Activated naive CD8-positive, alpha-beta T cell treated with anti-CD3 and anti-CD28 coated beads, Interleukin-2, amount 10 ng/mL, durations not matched to agents 7 days and 5 days (primary cell): ENCODE measurements at regions not wholly inside any gene's neighbourhood (a gene's known extent, or its start where the extent isn't known, plus 50 kb on each side); places are given as distances from the start of the nearest gene placed in this dataset.

ENCODE experiments used
- ATAC-seq: fragments of 150-1000 bp; cut with Tn5 transposase; one replicate; pipeline ENCODE4 v1.10.0; 2021; ENCODE audit warnings: low read depth, moderate library complexity
- POLR2A ChIA-PET: fragments of 350-600 bp; sonication (Branson Sonifier 250); formaldehyde crosslinking; loops from one replicate; lab custom pipeline; 2021; ENCODE audit warnings: antibody characterized with exemption; lab: Charles Lee
- DNase-seq: peaks from one replicate; pipeline ENCODE4 v3.0.0; 2021
- H3K27ac Mint-ChIP-seq: one replicate; pipeline ENCODE4 v1.8.0; 2022; ENCODE audit warnings: mild to moderate bottlenecking, mixed read lengths
- H3K27me3 Mint-ChIP-seq: one replicate; pipeline ENCODE4 v1.8.0; 2022; ENCODE audit warnings: mild to moderate bottlenecking, moderate library complexity, mixed read lengths
- H3K36me3 Mint-ChIP-seq: one replicate; pipeline ENCODE4 v1.8.0; 2021; ENCODE audit warnings: mild to moderate bottlenecking, mixed read lengths
- H3K4me1 Mint-ChIP-seq: one replicate; pipeline ENCODE4 v1.8.0; 2021; ENCODE audit warnings: mixed read lengths
- H3K4me3 Mint-ChIP-seq: one replicate; pipeline ENCODE4 v1.8.0; 2022; ENCODE audit warnings: mild to moderate bottlenecking, moderate library complexity, mixed read lengths
- H3K9me3 Mint-ChIP-seq: one replicate; pipeline ENCODE4 v1.8.0; 2021; ENCODE audit warnings: mixed read lengths

DNA sequence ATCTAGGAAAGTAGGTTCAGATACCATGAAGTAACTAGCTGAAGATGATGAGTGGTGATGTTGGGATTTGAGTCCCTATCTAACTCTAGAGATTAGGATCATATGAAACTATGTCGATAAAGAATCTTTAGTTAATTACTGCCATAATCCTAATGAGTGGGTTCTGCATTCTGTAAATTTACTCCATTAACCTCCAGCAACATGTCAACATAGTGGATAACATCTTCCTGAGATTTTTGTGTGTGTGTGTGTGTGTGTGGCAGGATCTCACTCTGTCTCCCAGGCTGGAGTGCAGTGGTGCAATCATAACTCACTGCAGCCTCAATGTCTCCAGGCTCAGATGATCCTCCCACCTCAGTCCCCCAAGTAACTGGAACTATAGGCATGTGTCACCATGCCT is 272.9 kb upstream of the DPH6 start:
- no peaks in the 10 kb centered on the region for H3K4me1 Mint-ChIP-seq
- ATAC-seq (no peak), DNase-seq (no peak)
- no peak overlapping the region for H3K4me3 Mint-ChIP-seq
- no peaks in the 10 kb centered on the region for H3K9me3 Mint-ChIP-seq
- H3K27me3 Mint-ChIP-seq: peaks cover 1% of the 10 kb centered on the region
- POLR2A ChIA-PET: no interaction called here
- no peaks in the 10 kb centered on the region for H3K36me3 Mint-ChIP-seq
- no peak overlapping the region for H3K27ac Mint-ChIP-seq

DNA sequence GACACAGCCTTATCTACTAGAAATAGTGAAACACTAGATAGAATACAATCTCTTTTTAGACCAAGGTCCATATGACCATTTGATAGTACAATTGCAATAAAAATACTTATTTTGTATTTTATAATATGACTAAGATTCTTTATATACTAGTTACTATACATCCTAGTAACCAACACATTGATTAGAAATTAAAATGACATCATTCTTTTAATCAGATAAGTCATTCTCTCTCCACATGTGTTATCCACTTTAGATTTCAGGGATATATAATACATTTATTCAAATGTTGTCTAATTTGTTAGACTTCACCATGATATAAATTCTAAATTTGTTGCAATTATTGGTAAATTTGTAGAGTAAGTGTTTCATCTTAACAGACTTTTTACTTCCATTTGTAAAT is 276.2 kb upstream of the DPH6 start:
- no peaks in the 10 kb centered on the region for H3K27me3 Mint-ChIP-seq
- POLR2A ChIA-PET: no interaction called here
- H3K36me3 Mint-ChIP-seq: no peaks in the 10 kb centered on the region

DNA sequence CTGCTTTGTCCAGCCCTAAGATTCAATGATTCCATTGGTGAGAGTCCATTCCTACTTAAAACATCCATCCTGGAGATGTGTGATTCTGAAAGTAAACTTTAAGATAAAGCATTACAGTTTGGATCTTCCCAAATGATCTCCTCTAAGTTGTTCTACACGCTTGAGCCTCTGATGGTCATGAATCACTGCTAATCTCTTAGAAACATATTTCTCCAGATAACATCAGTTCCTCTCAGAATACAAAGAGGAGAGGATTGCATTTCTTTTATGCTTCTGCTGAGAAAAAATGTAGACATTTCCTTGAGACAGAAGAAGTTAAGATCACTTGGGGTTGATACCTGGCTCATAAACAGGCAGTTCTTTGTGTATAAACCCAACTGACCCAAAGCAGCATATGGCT is 281.2 kb upstream of the DPH6 start:
- ATAC-seq (no peak), DNase-seq (no peak)
- POLR2A ChIA-PET: no interaction called here
- H3K4me3 Mint-ChIP-seq: no peak overlapping the region
- H3K4me1 Mint-ChIP-seq: no peaks in the 10 kb centered on the region
- H3K36me3 Mint-ChIP-seq: no peaks in the 10 kb centered on the region
- H3K9me3 Mint-ChIP-seq: peaks cover 4% of the 10 kb centered on the region
- H3K27ac Mint-ChIP-seq: no peak overlapping the region
- no peaks in the 10 kb centered on the region for H3K27me3 Mint-ChIP-seq

More for the DNA sequence above, 276.2 kb upstream of the DPH6 start:
- H3K9me3 Mint-ChIP-seq: no peaks in the 10 kb centered on the region
- ATAC-seq (no peak), DNase-seq (no peak)
- no peak overlapping the region for H3K4me3 Mint-ChIP-seq
- H3K4me1 Mint-ChIP-seq: no peaks in the 10 kb centered on the region
- H3K27ac Mint-ChIP-seq: no peak overlapping the region

DNA sequence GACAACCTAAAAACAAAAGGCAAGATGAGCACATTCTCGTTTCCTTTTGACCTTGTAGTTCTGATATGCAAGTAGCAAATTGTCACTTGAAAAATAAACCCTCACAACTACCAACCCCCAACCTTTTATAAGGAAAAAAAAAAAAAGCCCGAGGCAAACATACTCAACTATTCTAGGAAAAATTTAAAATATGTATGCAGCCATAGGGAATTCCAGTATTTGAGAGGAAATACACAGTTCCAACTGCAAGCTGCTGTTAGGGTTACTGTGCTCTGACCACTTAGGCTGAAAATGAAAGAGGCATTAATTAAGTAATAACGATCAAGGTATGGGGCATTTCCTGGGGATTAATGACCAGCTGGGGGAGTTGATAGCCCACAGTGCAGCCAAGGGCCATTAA is 281.9 kb upstream of the DPH6 start:
- Mint-ChIP-seq H3K36me3 (no peaks in the 10 kb centered on the region), H3K4me3 (no peak overlapping the region), H3K27me3 (no peaks in the 10 kb centered on the region), H3K27ac (no peak overlapping the region), H3K9me3 (peaks cover 4% of the 10 kb centered on the region), H3K4me1 (no peaks in the 10 kb centered on the region)
- POLR2A ChIA-PET: no interaction called here
- ATAC-seq (no peak), DNase-seq (no peak)

DNA sequence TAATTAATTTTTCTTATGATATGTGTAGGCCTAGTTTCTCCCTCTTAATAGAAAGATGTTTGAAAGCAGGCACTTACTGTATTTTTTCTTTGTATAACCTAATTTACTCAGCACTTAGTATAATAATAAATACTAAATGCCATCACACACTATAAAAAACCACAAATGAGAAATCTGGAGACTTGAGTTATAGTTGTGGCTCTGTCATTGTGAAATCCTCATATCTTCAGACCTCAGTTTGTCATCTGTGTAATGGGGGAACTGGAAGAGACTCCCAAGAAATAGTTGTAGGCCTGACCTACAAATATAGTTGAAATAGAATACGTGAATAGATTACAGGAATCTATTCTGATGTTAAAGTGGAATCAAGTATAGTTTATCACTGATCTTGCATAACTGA is 287.6 kb upstream of the DPH6 start:
- no peaks in the 10 kb centered on the region for H3K36me3 Mint-ChIP-seq
- no peaks in the 10 kb centered on the region for H3K27me3 Mint-ChIP-seq
- no peaks in the 10 kb centered on the region for H3K9me3 Mint-ChIP-seq
- ATAC-seq (no peak), DNase-seq (no peak)
- no peaks in the 10 kb centered on the region for H3K4me1 Mint-ChIP-seq
- no peak overlapping the region for H3K4me3 Mint-ChIP-seq
- POLR2A ChIA-PET: no interaction called here
- no peak overlapping the region for H3K27ac Mint-ChIP-seq

DNA sequence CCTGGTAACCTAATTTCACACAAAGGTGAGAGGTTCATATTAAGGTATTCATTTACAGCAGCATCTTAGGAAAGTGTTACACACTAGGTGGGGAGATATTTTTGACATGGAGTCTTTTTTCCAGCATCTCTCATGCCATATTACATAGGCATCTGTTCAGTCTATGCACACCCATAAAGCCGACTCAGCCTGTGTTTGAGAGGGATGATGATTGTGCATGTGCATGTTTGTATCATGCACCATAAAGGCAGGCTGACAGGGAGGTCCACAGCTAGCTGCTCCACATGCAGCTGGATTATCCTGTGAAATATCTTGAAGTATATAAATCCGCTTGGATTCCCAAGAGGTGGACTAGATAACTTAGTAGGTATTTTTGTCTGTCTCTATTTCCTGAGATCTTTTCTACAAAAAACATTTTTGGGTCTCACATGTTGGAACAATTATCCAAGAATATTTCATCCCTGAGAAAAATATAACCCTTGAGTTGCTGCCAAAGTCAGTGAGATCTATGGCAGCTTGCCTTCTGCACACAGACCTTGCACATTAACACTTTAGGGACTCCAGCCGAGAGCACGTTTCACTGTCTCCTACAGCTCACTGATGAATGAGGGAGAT is 288.4 kb upstream of the DPH6 start:
- DNase-seq (no peak), ATAC-seq (no peak)
- no peaks in the 10 kb centered on the region for H3K4me1 Mint-ChIP-seq

DNA sequence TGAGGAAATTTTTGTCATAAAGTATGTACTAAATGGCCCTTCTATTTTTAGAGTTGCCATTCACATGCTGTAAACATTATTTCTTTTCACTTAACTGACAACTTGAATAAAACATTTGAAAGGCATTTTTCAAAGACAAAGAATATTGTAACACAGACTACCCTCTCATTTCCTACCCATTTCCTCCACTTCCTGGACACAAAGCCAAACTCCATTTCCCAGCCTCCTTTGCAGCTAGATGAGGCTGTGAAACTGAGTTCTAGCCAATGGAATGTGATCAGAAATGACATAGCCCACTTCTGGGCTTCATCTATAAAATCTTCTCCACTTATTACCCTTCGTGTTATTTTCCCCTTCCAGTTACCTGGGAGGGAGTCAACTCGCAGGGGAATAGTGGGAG is 288.9 kb upstream of the DPH6 start:
- Mint-ChIP-seq H3K9me3 (no peaks in the 10 kb centered on the region), H3K36me3 (no peaks in the 10 kb centered on the region), H3K4me1 (no peaks in the 10 kb centered on the region), H3K27me3 (peaks cover 2% of the 10 kb centered on the region), H3K4me3 (no peak overlapping the region), H3K27ac (no peak overlapping the region)
- ATAC-seq: no peak
- DNase-seq: no peak
- POLR2A ChIA-PET: no interaction called here

More for the DNA sequence above, 288.4 kb upstream of the DPH6 start:
- Mint-ChIP-seq H3K27ac (no peak overlapping the region), H3K9me3 (no peaks in the 10 kb centered on the region), H3K36me3 (no peaks in the 10 kb centered on the region), H3K27me3 (peaks cover 2% of the 10 kb centered on the region), H3K4me3 (no peak overlapping the region)
- POLR2A ChIA-PET: no interaction called here

DNA sequence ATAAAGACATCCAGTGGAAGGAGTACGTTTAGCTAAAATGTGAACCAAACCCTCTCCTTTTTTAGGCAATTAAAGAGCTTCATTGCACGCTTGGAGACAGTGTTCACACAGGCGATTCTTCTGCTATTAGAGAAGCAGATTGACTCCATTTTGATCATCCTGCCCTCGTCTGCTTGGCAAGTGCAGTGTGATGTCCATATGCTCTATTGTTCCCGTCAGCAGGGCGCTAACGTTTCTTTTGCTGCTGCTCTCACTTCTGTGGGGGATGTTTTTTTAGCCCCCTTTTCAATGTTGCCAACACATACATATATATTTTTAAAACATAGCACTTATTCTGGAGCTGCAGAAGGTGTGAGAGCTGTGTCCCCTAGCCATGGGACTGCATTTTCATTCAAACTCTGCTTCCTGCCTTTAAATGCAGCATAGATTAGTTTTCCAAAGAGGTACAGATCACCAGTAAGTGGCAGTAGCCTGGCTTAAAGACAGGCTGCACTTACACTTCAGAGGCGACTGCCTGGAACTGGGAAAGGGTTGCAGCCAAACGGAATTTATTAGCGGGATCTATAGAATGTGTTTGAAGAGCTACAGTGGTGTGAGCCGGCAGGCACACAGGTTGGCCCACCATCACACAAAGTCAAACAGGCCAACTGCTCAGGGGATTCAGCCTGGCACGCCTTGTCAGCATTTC is 292.6 kb upstream of the DPH6 start:
- peaks cover 2% of the 10 kb centered on the region for H3K27me3 Mint-ChIP-seq
- H3K27ac Mint-ChIP-seq: no peak overlapping the region
- H3K4me1 Mint-ChIP-seq: no peaks in the 10 kb centered on the region
- H3K36me3 Mint-ChIP-seq: no peaks in the 10 kb centered on the region
- POLR2A ChIA-PET: no interaction called here
- ATAC-seq (no peak), DNase-seq (no peak)
- H3K9me3 Mint-ChIP-seq: no peaks in the 10 kb centered on the region
- no peak overlapping the region for H3K4me3 Mint-ChIP-seq

DNA sequence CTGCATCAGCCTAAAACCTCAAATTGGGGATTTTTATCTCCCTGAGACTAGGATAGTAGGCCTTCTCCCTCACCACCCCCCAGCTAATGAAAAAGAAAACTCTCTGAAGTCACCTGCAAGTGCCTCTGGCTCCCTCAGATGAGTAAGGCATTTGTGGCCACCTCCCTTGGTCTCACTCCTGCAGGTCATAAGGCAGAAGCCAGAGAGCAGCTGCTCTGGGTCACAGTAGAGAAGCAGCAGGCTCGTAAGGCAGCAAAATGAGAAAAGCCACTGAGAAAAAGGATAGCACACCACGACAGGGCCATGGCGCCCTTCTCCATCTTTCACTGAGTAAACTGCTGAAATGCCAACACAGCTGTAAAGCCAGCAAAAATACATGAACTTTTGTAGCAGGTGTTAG is 296.7 kb upstream of the DPH6 start:
- ATAC-seq (no peak), DNase-seq (no peak)
- H3K36me3 Mint-ChIP-seq: no peaks in the 10 kb centered on the region
- H3K4me1 Mint-ChIP-seq: no peaks in the 10 kb centered on the region
- H3K4me3 Mint-ChIP-seq: no peak overlapping the region
- no peak overlapping the region for H3K27ac Mint-ChIP-seq
- POLR2A ChIA-PET: no interaction called here
- peaks cover 2% of the 10 kb centered on the region for H3K27me3 Mint-ChIP-seq
- no peaks in the 10 kb centered on the region for H3K9me3 Mint-ChIP-seq

DNA sequence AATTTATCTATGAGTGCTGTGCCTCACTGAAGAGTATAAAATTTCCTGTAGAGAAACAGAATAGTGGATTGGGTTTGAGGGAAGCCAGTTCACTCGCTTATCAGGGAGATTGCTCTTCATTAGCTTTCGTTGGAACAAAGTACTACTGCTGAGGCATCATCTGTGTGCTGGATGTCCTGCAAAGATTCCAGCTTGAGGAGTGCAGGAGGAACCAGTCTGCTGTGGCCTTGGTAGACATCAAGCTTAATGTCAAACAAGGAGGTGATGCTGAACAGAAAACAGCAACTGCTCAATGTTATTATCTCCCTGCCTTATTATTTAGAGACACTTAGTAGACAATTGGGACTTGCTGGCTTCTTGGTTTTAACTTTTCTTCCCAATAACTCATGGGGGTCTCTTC is 297.5 kb upstream of the DPH6 start:
- Mint-ChIP-seq H3K27ac (no peak overlapping the region), H3K27me3 (peaks cover 2% of the 10 kb centered on the region), H3K36me3 (no peaks in the 10 kb centered on the region), H3K9me3 (no peaks in the 10 kb centered on the region), H3K4me1 (no peaks in the 10 kb centered on the region), H3K4me3 (no peak overlapping the region)
- no peak for ATAC-seq
- POLR2A ChIA-PET: no interaction called here
- DNase-seq: no peak

DNA sequence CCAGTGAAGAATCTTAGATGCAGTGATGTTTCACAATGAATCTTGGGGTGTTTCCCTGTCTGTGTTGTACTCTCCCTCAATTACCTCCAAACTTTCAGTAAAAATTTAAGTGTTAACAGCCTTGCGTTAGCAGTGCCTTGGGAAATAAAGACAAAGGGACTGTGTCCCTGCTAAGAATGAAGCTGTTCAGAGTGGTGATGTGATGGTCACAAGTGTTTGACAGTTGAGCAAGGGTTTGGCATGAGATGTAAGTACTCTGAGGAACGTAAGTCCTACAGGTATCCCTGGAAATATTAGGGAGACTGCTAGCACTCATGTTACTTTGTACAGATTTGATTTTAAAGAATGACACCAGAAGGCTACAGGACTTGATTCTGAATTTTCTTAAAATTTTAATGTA is 304.3 kb upstream of the DPH6 start:
- no peaks in the 10 kb centered on the region for H3K36me3 Mint-ChIP-seq
- no peak overlapping the region for H3K27ac Mint-ChIP-seq
- ATAC-seq: no peak
- H3K4me1 Mint-ChIP-seq: no peaks in the 10 kb centered on the region
- DNase-seq: no peak
- H3K27me3 Mint-ChIP-seq: no peaks in the 10 kb centered on the region
- H3K4me3 Mint-ChIP-seq: no peak overlapping the region
- H3K9me3 Mint-ChIP-seq: no peaks in the 10 kb centered on the region
- POLR2A ChIA-PET: no interaction called here

DNA sequence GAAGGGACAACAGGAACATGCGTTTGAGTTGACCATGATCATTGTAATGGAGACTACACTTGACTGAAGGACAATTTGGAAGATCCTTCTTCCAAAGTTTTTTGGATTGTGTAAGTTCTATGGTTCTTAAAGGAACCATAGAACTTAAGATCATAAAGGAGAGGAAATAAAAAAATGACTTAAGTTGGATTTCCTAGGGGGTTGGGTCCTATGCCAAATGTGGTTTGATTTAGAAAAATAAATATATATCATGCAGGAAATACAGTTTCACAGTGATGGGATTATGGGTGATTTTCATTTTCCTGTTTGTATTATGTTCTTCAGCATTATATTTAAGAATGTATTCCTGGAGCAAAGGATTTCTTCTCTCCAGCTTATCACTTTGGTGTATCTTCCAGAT is 305.5 kb upstream of the DPH6 start:
- POLR2A ChIA-PET: no interaction called here
- Mint-ChIP-seq H3K27ac (no peak overlapping the region), H3K4me1 (no peaks in the 10 kb centered on the region), H3K36me3 (no peaks in the 10 kb centered on the region), H3K9me3 (no peaks in the 10 kb centered on the region), H3K4me3 (no peak overlapping the region), H3K27me3 (no peaks in the 10 kb centered on the region)
- no peak for DNase-seq
- no peak for ATAC-seq

DNA sequence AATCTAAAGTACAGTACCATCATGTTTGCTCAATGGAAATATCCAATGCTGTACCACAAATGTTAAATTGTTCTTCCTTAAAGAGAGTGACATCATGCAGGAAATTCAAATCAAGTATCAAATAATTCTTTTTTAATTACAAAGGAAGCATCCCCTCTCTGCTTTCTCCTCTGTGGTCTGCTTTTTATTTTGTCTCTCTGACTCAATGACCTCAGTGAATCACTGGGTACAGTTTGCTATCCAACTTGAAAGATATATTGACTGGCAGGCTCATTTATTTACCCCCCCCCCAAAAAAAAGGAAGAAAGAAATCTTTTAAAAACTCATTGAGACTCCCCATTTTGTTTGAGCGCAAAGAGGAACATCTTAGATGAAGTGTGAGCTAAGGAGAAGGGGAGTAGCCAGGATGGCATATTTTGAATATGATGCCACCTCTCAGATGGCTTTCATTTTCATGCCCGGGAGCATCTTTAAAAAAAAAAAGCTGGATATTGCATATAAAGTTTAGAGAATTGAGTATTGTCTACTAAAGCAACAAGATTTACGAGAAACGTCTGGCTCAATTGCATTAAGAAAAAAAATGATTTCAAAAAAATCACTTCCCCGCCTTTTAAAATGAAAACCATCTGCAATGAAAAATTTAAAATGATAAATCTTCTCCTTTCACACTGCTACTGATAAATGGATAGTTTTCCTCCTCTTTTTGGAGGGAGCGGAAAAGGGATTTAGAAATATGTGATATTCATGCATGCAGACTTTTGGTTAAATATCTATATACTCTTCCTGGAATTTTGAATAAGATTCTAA is 307.1 kb upstream of the DPH6 start:
- ATAC-seq: no peak
- POLR2A ChIA-PET: no interaction called here
- no peak overlapping the region for H3K27ac Mint-ChIP-seq

DNA sequence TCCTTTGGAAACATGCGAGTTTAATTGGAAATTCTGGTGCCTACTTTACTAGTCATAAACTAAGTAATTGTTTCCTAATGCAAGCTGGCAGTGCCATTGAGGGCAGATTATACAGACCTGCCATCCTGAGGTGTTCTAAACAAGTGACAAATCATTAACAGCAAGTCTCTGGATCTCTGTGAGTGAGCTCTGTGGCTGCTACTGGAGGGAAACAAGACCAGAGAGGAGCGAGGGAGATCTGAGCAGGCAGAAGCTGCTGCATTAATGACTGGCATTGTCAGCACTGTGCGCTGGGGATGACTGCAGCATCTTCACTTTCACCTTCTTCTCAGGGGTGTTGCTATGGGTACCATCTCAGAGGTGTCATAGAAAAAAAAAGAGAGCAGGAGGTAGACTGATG is 308.4 kb upstream of the DPH6 start:
- Mint-ChIP-seq H3K27ac (no peak overlapping the region), H3K27me3 (no peaks in the 10 kb centered on the region), H3K4me3 (no peak overlapping the region), H3K36me3 (no peaks in the 10 kb centered on the region), H3K4me1 (no peaks in the 10 kb centered on the region), H3K9me3 (no peaks in the 10 kb centered on the region)
- DNase-seq (no peak), ATAC-seq (no peak)
- POLR2A ChIA-PET: no interaction called here

More for the DNA sequence above, 307.1 kb upstream of the DPH6 start:
- H3K27me3 Mint-ChIP-seq: no peaks in the 10 kb centered on the region
- DNase-seq: no peak
- H3K36me3 Mint-ChIP-seq: no peaks in the 10 kb centered on the region
- H3K4me1 Mint-ChIP-seq: no peaks in the 10 kb centered on the region
- H3K9me3 Mint-ChIP-seq: no peaks in the 10 kb centered on the region
- no peak overlapping the region for H3K4me3 Mint-ChIP-seq
